SK-MEL-5 (cell line): ENCODE measurements at regions not wholly inside any gene's neighbourhood (a gene's known extent, or its start where the extent isn't known, plus 50 kb on each side); places are given as distances from the start of the nearest gene placed in this dataset.

Experiments
- DNase-seq: peaks from one replicate; pipeline ENCODE4 v3.0.0-alpha.2; 2016; ENCODE audit warnings: low read depth, low spot score
- in situ Hi-C: cut with HindIII; loops from 2 replicates; pipeline ENCODE4 v1.10.0; 2016; ENCODE audit warnings: low sequenced_read_pairs, high pct_unique_total_duplicates, low pct_unique_long_range_greater_than_20kb

GRCh38 chr2:129906139-129906860, 73.2 kb upstream of the RAB6C start:
- no peak for DNase-seq

GRCh38 chr2:129906861-129907235, 72.6 kb upstream of the RAB6C start:
- DNase-seq: no peak
- in situ Hi-C loops: no loop called here

More at GRCh38 chr2:129906139-129906860, 73.2 kb upstream of the RAB6C start:
- in situ Hi-C loops: no loop called here

GRCh38 chr2:129907256-129907998, 72.0 kb upstream of the RAB6C start:
- no peak for DNase-seq
- in situ Hi-C loops: no loop called here

GRCh38 chr2:129908721-129909373, 70.6 kb upstream of the RAB6C start:
- in situ Hi-C loops: no loop called here
- no peak for DNase-seq

- in situ Hi-C loops: no loop called here
- DNase-seq: no peak
Observed at GRCh38 chr2:129909651-129910418, 69.6 kb upstream of the RAB6C start.

- in situ Hi-C loops: no loop called here
- no peak for DNase-seq
Observed at GRCh38 chr2:129910446-129911362, 68.8 kb upstream of the RAB6C start.

- DNase-seq: no peak
- in situ Hi-C loops: no loop called here
Observed at GRCh38 chr2:129911363-129912065, 68.0 kb upstream of the RAB6C start.

- DNase-seq: no peak
- in situ Hi-C loops: no loop called here
Observed at GRCh38 chr2:129912066-129912820, 67.2 kb upstream of the RAB6C start.

GRCh38 chr2:129912871-129913694, 66.4 kb upstream of the RAB6C start:
- DNase-seq: no peak
- in situ Hi-C loops: no loop called here

GRCh38 chr2:129913695-129914495, 65.6 kb upstream of the RAB6C start:
- in situ Hi-C loops: no loop called here
- no peak for DNase-seq

- no peak for DNase-seq
- in situ Hi-C loops: no loop called here
Observed at GRCh38 chr2:129914538-129915302, 64.7 kb upstream of the RAB6C start.

- DNase-seq: no peak
- in situ Hi-C loops: no loop called here
Observed at GRCh38 chr2:129915303-129915840, 64.1 kb upstream of the RAB6C start.

GRCh38 chr2:129918604-129919003, 60.9 kb upstream of the RAB6C start:
- in situ Hi-C loops: no loop called here

More at GRCh38 chr2:129918604-129919003, 60.9 kb upstream of the RAB6C start:
- DNase-seq: no peak
